ENCODE measurements at regions not wholly inside any gene's neighbourhood (a gene's known extent, or its start where the extent isn't known, plus 50 kb on each side); places are given as distances from the start of the nearest gene placed in this dataset.

DNA sequence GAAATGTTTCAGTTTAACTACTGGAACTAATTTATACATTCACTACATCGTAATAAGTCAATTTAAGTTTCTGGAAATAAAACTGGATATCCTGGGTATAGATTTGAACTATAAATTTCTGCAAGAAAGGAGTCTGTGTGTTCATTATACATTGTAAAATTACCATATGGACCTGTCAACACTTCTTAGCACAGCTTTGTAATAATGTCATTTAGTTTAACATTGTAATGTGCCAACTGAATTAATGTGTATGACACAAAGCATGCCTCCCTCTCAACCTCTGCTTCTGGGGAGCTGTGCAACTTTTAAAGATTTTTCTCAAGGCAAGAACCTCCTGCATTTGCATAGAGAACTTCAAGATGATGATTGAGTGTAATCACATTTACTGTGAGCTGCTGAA lies 213.7 kb upstream of the GALNT5 start:
- TF ChIP-seq, protein P1, sequence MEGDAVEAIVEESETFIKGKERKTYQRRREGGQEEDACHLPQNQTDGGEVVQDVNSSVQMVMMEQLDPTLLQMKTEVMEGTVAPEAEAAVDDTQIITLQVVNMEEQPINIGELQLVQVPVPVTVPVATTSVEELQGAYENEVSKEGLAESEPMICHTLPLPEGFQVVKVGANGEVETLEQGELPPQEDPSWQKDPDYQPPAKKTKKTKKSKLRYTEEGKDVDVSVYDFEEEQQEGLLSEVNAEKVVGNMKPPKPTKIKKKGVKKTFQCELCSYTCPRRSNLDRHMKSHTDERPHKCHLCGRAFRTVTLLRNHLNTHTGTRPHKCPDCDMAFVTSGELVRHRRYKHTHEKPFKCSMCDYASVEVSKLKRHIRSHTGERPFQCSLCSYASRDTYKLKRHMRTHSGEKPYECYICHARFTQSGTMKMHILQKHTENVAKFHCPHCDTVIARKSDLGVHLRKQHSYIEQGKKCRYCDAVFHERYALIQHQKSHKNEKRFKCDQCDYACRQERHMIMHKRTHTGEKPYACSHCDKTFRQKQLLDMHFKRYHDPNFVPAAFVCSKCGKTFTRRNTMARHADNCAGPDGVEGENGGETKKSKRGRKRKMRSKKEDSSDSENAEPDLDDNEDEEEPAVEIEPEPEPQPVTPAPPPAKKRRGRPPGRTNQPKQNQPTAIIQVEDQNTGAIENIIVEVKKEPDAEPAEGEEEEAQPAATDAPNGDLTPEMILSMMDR (IDR thresholded peaks at IDR 0.05), result no peak
- TF ChIP-seq NR3C1 (CRISPR knock-in tag; conservative IDR thresholded peaks at IDR 0.05; ENCODE audit: low read depth) (no peak), HMGA2 (CRISPR knock-in tag; IDR thresholded peaks at IDR 0.05) (no peak), ATF2 (CRISPR knock-in tag; IDR thresholded peaks at IDR 0.05; ENCODE audit: borderline replicate concordance, low read depth) (no peak), ZNF423 (CRISPR knock-in tag; IDR thresholded peaks at IDR 0.05) (no peak), FOXJ3 (CRISPR knock-in tag; IDR thresholded peaks at IDR 0.05; ENCODE audit: borderline replicate concordance) (no peak), NFATC4 (CRISPR knock-in tag; IDR thresholded peaks at IDR 0.05) (no peak)
